SK-N-SH (cell line): ENCODE measurements at regions not wholly inside any gene's neighbourhood (a gene's known extent, or its start where the extent isn't known, plus 50 kb on each side); places are given as distances from the start of the nearest gene placed in this dataset.

ENCODE experiments used
- CTCF ChIP-seq: fragments of 200-600 bp; sonication (generic); IDR thresholded peaks from 2 replicates; pipeline ENCODE4 v1.6.1; 2017; ENCODE audit warnings: antibody characterized with exemption, mild to moderate bottlenecking, moderate library complexity
- EP300 ChIP-seq, 2 experiments: IDR thresholded peaks; 2 replicates each; pipeline versions ENCODE4 v1.4.0 to v1.6.1; 2012; ENCODE audit warnings: borderline replicate concordance in 1 of 2, low read depth in 1 of 2, low read length in 1 of 2
- RAD21 ChIP-seq: IDR thresholded peaks from 2 replicates; pipeline ENCODE4 v1.6.1; 2012; ENCODE audit warnings: mild to moderate bottlenecking, low read length
- TAF1 ChIP-seq: IDR thresholded peaks from 2 replicates; pipeline ENCODE4 v1.6.1; 2012; ENCODE audit warnings: low read depth, mild to moderate bottlenecking, low read length, moderate library complexity, borderline replicate concordance

- TF ChIP-seq CTCF = no peak
- no peak for TF ChIP-seq RAD21
- TF ChIP-seq EP300 (IDR thresholded peaks at IDR 0.05; ENCODE audit: borderline replicate concordance in 1 of 2, low read depth in 1 of 2, low read length in 1 of 2) = no peak
- TF ChIP-seq TAF1 = no peak
Observed at GRCh38 chr21:15434163-15434905, 295.4 kb upstream of the USP25 start.
